Mesendoderm (in vitro differentiated cells): ENCODE measurements at regions not wholly inside any gene's neighbourhood (a gene's known extent, or its start where the extent isn't known, plus 50 kb on each side); places are given as distances from the start of the nearest gene placed in this dataset.

ENCODE experiments used
- DNase-seq: peaks from one replicate; pipeline ENCODE4 v3.0.0; 2013
- H2AK5ac ChIP-seq: 2 replicates; pipeline ENCODE4 v1.6.1; 2013; ENCODE audit warnings: low read length, inconsistent platforms
- H2BK120ac ChIP-seq: 2 replicates; pipeline ENCODE4 v1.6.1; 2013; ENCODE audit warnings: low read depth, mild to moderate bottlenecking, low read length, moderate library complexity, mixed read lengths
- H2BK15ac ChIP-seq: replicated peaks from 2 replicates; pipeline ENCODE4 v1.6.1; 2013; ENCODE audit warnings: low read depth, mild to moderate bottlenecking, moderate library complexity
- H2BK5ac ChIP-seq: 2 replicates; pipeline ENCODE4 v1.6.1; 2013; ENCODE audit warnings: low read length, inconsistent platforms
- H3K18ac ChIP-seq: 2 replicates; pipeline ENCODE4 v1.6.1; 2013; ENCODE audit warnings: mild to moderate bottlenecking, low read length, mixed read lengths
- H3K23ac ChIP-seq: one replicate; pipeline ENCODE4 v1.6.1; 2013; ENCODE audit warnings: low read length
- H3K27ac ChIP-seq: 2 replicates; pipeline ENCODE4 v1.5.1; 2013; ENCODE audit warnings: low read depth, mild to moderate bottlenecking, inconsistent platforms, low read length, moderate library complexity
- H3K27me3 ChIP-seq: 2 replicates; pipeline ENCODE4 v1.6.1; 2013; ENCODE audit warnings: low read length, control low read depth, mild to moderate bottlenecking, inconsistent platforms; ENCODE audit not compliant: insufficient read depth, poor library complexity
- H3K36me3 ChIP-seq: 2 replicates; pipeline ENCODE4 v1.6.1; 2013; ENCODE audit warnings: low read length, inconsistent platforms; ENCODE audit not compliant: control insufficient read depth, insufficient read depth
- H3K4ac ChIP-seq: one replicate; pipeline ENCODE4 v1.6.1; 2013; ENCODE audit warnings: low read depth, mild to moderate bottlenecking, low read length, moderate library complexity
- H3K4me1 ChIP-seq: 2 replicates; pipeline ENCODE4 v1.6.1; 2013; ENCODE audit warnings: low read depth, low read length, inconsistent platforms; ENCODE audit not compliant: control insufficient read depth
- H3K4me2 ChIP-seq: 2 replicates; pipeline ENCODE4 v1.6.1; 2013; ENCODE audit warnings: low read length
- H3K4me3 ChIP-seq: 2 replicates; pipeline ENCODE4 v1.5.1; 2013; ENCODE audit warnings: mild to moderate bottlenecking, low read length
- H3K56ac ChIP-seq: one replicate; pipeline ENCODE4 v1.6.1; 2013; ENCODE audit warnings: low read length
- H3K79me1 ChIP-seq: 2 replicates; pipeline ENCODE4 v1.6.1; 2013; ENCODE audit warnings: low read length, inconsistent platforms
- H3K79me2 ChIP-seq: 2 replicates; pipeline ENCODE4 v1.6.1; 2013; ENCODE audit warnings: mild to moderate bottlenecking, low read length; ENCODE audit not compliant: control insufficient read depth, insufficient read depth
- H3K9ac ChIP-seq: 2 replicates; pipeline ENCODE4 v1.6.1; 2013; ENCODE audit warnings: low read length, inconsistent platforms
- H4K5ac ChIP-seq: one replicate; pipeline ENCODE4 v1.6.1; 2013; ENCODE audit warnings: low read length
- H4K8ac ChIP-seq: one replicate; pipeline ENCODE4 v1.6.1; 2013; ENCODE audit warnings: low read depth, mild to moderate bottlenecking, control low read depth, low read length, moderate library complexity
- WGBS: extraction: QIAGEN DNeasy Blood & Tissue Kit; methylation state at CpG from one replicate; pipeline ENCODE4 v1.1.7; 2013; ENCODE audit warnings: low lambda C conversion rate, missing lambda C conversion rate; ENCODE audit not compliant: insufficient coverage; ENCODE audit errors: extremely low coverage; 5-methylcytosine and 5-hydroxymethylcytosine counted together

DNA sequence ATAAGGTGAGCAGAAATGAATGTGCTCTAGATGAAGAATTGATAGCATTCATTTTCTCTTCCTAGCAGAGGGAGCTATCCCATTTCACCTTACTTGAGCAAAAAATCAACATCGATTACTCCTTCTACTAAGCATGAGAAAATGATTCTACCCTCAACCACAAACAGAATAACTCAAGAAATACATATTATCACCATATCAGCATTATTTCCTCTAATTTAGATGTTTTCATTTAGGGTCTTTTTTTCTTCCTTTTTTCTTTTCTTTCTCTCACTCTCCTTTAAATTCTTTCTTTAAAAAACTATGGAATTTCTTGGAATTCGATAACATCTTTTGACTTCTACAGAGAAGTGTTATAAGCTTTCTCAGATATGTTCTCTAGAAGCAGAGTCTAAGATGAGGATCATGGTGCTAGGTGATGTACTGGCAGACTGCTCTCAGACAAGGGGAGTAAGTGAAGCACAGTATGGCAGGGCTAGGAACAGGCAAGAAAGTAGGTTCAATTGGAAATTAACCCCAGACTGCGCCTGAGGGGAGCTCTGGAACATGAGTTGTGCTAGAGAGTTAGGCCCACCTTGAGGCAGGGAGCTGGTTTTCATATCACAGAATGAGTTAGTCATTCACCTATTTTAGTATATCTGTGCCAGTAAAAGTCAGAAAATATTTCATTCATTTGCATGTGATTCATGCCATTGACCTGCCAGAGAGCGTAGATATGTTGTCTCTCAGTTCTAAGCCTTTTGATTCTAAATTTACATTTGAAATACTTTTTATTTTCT lies 279.2 kb upstream of the KCNH8 start:
- Histone ChIP-seq H3K56ac (no peak overlapping the region), H3K79me1 (no peaks in the 10 kb centered on the region), H2AK5ac (no peak overlapping the region), H3K36me3 (no peaks in the 10 kb centered on the region), H2BK120ac (no peak overlapping the region), H3K4me2 (no peak overlapping the region), H4K5ac (no peak overlapping the region), H2BK15ac (no peak overlapping the region), H3K18ac (no peak overlapping the region), H3K4ac (no peak overlapping the region), H4K8ac (no peak overlapping the region), H3K9ac (no peak overlapping the region), H3K27ac (no peak overlapping the region), H2BK5ac (no peak overlapping the region), H3K23ac (no peak overlapping the region), H3K4me1 (no peaks in the 10 kb centered on the region), H3K4me3 (no peak overlapping the region), H3K27me3 (no peaks in the 10 kb centered on the region), H3K79me2 (no peaks in the 10 kb centered on the region)
- WGBS: 100% methylated on average over 1 of the region's 4 CpGs
- no peak for DNase-seq

DNA sequence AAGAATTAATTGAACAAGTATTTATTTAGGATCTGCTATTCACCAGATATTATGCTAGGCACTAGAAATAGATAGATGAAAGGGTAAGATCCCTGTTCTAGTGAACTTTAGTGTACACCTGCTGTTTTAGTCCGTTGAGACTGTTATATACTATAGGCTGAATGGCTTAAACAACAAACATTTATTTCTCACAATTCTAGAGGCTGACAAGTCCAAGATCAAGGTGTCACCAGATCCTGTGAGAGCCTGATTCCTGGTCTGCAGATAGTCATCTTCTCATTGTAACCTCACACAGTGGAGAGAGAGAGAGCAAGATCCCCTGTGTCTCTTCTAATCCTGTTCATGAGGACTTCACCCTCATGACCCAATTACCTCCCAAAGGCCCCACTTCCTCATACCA lies 281.4 kb upstream of the KCNH8 start:
- Histone ChIP-seq H3K79me1 (no peaks in the 10 kb centered on the region), H3K4me3 (no peak overlapping the region), H4K8ac (no peak overlapping the region), H3K18ac (no peak overlapping the region), H3K23ac (no peak overlapping the region), H3K36me3 (no peaks in the 10 kb centered on the region), H2BK120ac (no peak overlapping the region), H3K4ac (no peak overlapping the region), H2AK5ac (no peak overlapping the region), H2BK5ac (no peak overlapping the region), H3K4me2 (no peak overlapping the region), H3K4me1 (no peaks in the 10 kb centered on the region), H3K79me2 (no peaks in the 10 kb centered on the region), H3K56ac (no peak overlapping the region), H4K5ac (no peak overlapping the region), H3K27ac (no peak overlapping the region), H3K9ac (no peak overlapping the region), H3K27me3 (no peaks in the 10 kb centered on the region), H2BK15ac (no peak overlapping the region)
- DNase-seq: no peak
- no CpG with 5 or more reads among the region's 1 CpG for WGBS

DNA sequence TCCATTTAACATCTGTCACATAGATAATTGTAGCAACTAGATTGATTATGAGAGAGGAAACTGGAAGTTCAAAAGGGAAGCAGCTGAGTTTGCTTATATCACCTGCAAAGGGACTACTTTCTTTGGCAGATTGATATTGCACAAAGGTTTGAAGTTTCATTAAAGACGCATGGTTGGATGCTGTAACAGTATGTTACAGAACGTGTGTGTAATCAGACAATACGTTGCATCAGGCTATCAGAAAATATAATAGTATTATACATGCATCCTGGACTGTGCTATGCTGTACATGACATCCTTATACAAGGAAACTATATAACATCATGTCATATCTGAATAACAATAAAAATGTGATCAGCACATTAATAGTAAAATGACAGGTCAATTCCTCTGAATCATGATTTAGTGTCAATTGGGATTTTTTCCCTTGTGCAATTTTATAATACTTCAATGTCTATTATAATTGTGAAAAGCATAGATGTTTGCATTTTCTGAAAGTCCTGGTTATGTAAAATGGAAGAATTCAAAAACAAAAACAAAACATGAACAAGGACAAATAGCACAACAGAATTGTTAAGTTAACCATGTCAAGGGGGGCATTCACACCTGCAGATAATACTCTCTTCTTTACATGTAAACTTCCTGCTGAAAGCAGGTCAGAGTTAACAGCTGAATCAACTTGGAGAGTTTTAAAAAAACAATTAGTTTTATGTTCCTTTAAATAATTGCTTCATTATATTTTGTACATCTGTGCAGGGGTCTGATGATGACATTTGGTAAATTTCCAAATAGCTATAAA lies 283.2 kb upstream of the KCNH8 start:
- Histone ChIP-seq H3K4ac (no peak overlapping the region), H3K56ac (no peak overlapping the region), H4K5ac (no peak overlapping the region)

DNA sequence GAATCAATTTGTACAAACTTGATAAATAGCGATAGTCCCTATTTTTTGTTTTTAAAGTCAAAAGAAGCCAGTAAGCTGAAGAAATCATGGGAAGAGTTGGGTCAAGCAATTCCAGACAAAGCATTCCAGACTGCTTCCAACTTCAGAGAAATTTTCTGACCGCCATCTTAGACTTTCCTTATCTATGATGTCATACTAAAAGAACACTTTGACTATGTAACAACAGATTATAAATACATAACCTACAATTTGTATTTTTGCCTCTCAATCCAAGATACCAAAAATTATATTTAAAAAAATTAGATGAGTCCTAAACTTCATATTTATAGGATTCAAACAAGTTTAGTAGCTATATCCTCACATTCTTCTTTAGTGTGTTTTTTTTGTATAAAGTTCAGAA lies 286.2 kb upstream of the KCNH8 start:
- no peaks in the 10 kb centered on the region for H3K27me3 ChIP-seq
- H2BK5ac ChIP-seq: no peak overlapping the region
- no peak overlapping the region for H3K18ac ChIP-seq
- no peaks in the 10 kb centered on the region for H3K79me1 ChIP-seq
- no peak overlapping the region for H2BK15ac ChIP-seq
- H3K4me1 ChIP-seq: no peaks in the 10 kb centered on the region
- no peak overlapping the region for H2BK120ac ChIP-seq
- H3K9ac ChIP-seq: no peak overlapping the region
- no peak overlapping the region for H3K56ac ChIP-seq
- DNase-seq: no peak
- no peak overlapping the region for H4K5ac ChIP-seq
- no CpG with 5 or more reads among the region's 2 CpGs for WGBS
- no peaks in the 10 kb centered on the region for H3K79me2 ChIP-seq
- no peak overlapping the region for H3K4me2 ChIP-seq
- H3K23ac ChIP-seq: no peak overlapping the region
- H3K27ac ChIP-seq: no peak overlapping the region
- no peak overlapping the region for H2AK5ac ChIP-seq
- no peak overlapping the region for H3K4me3 ChIP-seq
- H4K8ac ChIP-seq: no peak overlapping the region
- H3K4ac ChIP-seq: no peak overlapping the region
- no peaks in the 10 kb centered on the region for H3K36me3 ChIP-seq

More for the DNA sequence above, 283.2 kb upstream of the KCNH8 start:
- H3K18ac ChIP-seq: no peak overlapping the region
- no peaks in the 10 kb centered on the region for H3K79me1 ChIP-seq
- no peaks in the 10 kb centered on the region for H3K4me1 ChIP-seq
- H3K4me3 ChIP-seq: no peak overlapping the region
- no peak overlapping the region for H2BK15ac ChIP-seq
- H3K36me3 ChIP-seq: no peaks in the 10 kb centered on the region
- H2BK120ac ChIP-seq: no peak overlapping the region
- no peak overlapping the region for H2AK5ac ChIP-seq
- H3K4me2 ChIP-seq: no peak overlapping the region
- no CpG with 5 or more reads among the region's 3 CpGs for WGBS
- H3K79me2 ChIP-seq: no peaks in the 10 kb centered on the region
- H4K8ac ChIP-seq: no peak overlapping the region
- no peaks in the 10 kb centered on the region for H3K27me3 ChIP-seq
- H3K9ac ChIP-seq: no peak overlapping the region
- no peak overlapping the region for H2BK5ac ChIP-seq
- DNase-seq: no peak
- H3K27ac ChIP-seq: no peak overlapping the region
- H3K23ac ChIP-seq: no peak overlapping the region

DNA sequence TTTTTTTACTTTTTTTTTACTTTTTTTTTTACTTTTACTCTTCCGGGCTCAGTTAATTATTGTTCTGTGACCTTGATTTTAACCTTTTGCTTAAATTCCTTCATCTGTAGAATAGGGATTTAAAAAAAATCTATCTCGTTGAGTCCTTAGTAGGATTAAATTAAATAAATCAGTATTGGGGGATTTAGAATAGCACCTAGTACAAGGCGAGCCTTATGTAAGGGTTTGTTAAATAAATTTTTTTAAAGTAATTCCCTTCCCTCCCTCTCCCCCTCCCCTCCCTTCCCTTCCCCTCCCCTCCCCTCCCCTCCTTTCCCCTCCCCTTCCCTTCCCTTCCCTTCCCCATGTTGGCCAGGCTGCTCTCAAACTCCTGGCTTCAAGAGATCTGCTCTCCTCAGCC lies 287.2 kb upstream of the KCNH8 start:
- H3K4me1 ChIP-seq: no peaks in the 10 kb centered on the region
- no peaks in the 10 kb centered on the region for H3K36me3 ChIP-seq
- no peaks in the 10 kb centered on the region for H3K79me2 ChIP-seq
- no peaks in the 10 kb centered on the region for H3K79me1 ChIP-seq
- H3K27me3 ChIP-seq: no peaks in the 10 kb centered on the region
- no peak overlapping the region for H3K56ac ChIP-seq
- no peak overlapping the region for H3K4me3 ChIP-seq
- no peak overlapping the region for H2BK120ac ChIP-seq
- DNase-seq: no peak
- H3K23ac ChIP-seq: no peak overlapping the region
- H4K8ac ChIP-seq: no peak overlapping the region
- H3K4me2 ChIP-seq: no peak overlapping the region
- no peak overlapping the region for H2AK5ac ChIP-seq
- no peak overlapping the region for H2BK15ac ChIP-seq
- H4K5ac ChIP-seq: no peak overlapping the region
- no peak overlapping the region for H3K9ac ChIP-seq
- H3K4ac ChIP-seq: no peak overlapping the region
- no CpG with 5 or more reads among the region's 3 CpGs for WGBS
- no peak overlapping the region for H3K27ac ChIP-seq
- H3K18ac ChIP-seq: no peak overlapping the region
- no peak overlapping the region for H2BK5ac ChIP-seq
